ENCODE measurements at regions not wholly inside any gene's neighbourhood (a gene's known extent, or its start where the extent isn't known, plus 50 kb on each side); places are given as distances from the start of the nearest gene placed in this dataset.
A peak's percentile ranks its signal among the peaks of the same experiment; 100 is the strongest.

GRCh38 chr10:4357911-4358310, 468.1 kb upstream of the AKR1E2 start:
- Histone ChIP-seq H3K4me3 (no peak overlapping the region), H3K27ac (no peak overlapping the region), H2AFZ (no peak overlapping the region), H3K27me3 (ENCODE audit: insufficient read depth, low read depth) (no peaks in the 10 kb centered on the region), H3K4me2 (no peak overlapping the region), H3K79me2 (ENCODE audit: low read depth) (no peaks in the 10 kb centered on the region), H3F3A (ENCODE audit: insufficient read depth, low read depth) (peaks cover 14% of the 10 kb centered on the region; the same call in 1 of the 2 replicates), H3K9me2 (ENCODE audit: insufficient read depth) (no peaks in the 10 kb centered on the region), H3K4me1 (replicated peaks; ENCODE audit: insufficient read depth) (peaks cover 18% of the 10 kb centered on the region), H3K9me3 (ENCODE audit: insufficient read depth, low read depth) (no peaks in the 10 kb centered on the region), H3K36me3 (ENCODE audit: low read depth) (no peaks in the 10 kb centered on the region), H4K20me1 (ENCODE audit: insufficient read depth) (no peaks in the 10 kb centered on the region)
- BruUV-seq (replicated peaks), result no TSS peak
- ChIA-PET POLR2A (ENCODE audit: unreplicated experiment) (interaction anchor here (0.6 kb wide), 1 partner anchor 578 kb away, joined by 4 read pairs; no protein-coding TSS in a partner anchor), CTCF (interaction anchor here (0.6 kb wide), 1 partner anchor 575 kb away, joined by 3 read pairs; no protein-coding TSS in a partner anchor)
- no peak for DNase-seq
- intact Hi-C loops (cut with micrococcal nuclease; ENCODE audit: unreplicated experiment), result no loop called here
- TF ChIP-seq CTCF (conservative IDR thresholded peaks at IDR 0.05), result no peak
- no peak for TF ChIP-seq EZH2 (IDR thresholded peaks at IDR 0.05; ENCODE audit: low read depth)

- ChIA-PET POLR2A (ENCODE audit: unreplicated experiment) (interaction anchor here (0.6 kb wide), 1 partner anchor 570 kb away, joined by 4 read pairs; no protein-coding TSS in a partner anchor), CTCF (interaction anchor here (1.5 kb wide), 1 partner anchor 11 kb away, joined by 5 read pairs; no protein-coding TSS in a partner anchor)
- H3F3A ChIP-seq (ENCODE audit: insufficient read depth, low read depth), result peaks cover 14% of the 10 kb centered on the region; the same call in 1 of the 2 replicates
- intact Hi-C loops (cut with micrococcal nuclease; ENCODE audit: unreplicated experiment), result loop anchor here (1.0 to 2.0 kb wide), 2 partner anchors 115 to 307 kb away; no protein-coding TSS in a partner anchor
- H3K4me2 ChIP-seq, result peak overlapping the region; percentile 51; the same call in 1 of the 2 replicates
- H3K4me1 ChIP-seq (replicated peaks; ENCODE audit: insufficient read depth), result peaks cover 18% of the 10 kb centered on the region
- H3K27ac ChIP-seq, result peak overlapping the region; percentile 76; the same call in 1 of the 2 replicates
- no peaks in the 10 kb centered on the region for H3K79me2 ChIP-seq (ENCODE audit: low read depth)
- no peak overlapping the region for H2AFZ ChIP-seq
- no TSS peak for BruUV-seq (replicated peaks)
- H4K20me1 ChIP-seq (ENCODE audit: insufficient read depth), result no peaks in the 10 kb centered on the region
- H3K36me3 ChIP-seq (ENCODE audit: low read depth), result no peaks in the 10 kb centered on the region
- H3K27me3 ChIP-seq (ENCODE audit: insufficient read depth, low read depth), result no peaks in the 10 kb centered on the region
- no peaks in the 10 kb centered on the region for H3K9me3 ChIP-seq (ENCODE audit: insufficient read depth, low read depth)
- TF ChIP-seq EZH2 (IDR thresholded peaks at IDR 0.05; ENCODE audit: low read depth) (no peak), CTCF (conservative IDR thresholded peaks at IDR 0.05) (no peak)
- no peaks in the 10 kb centered on the region for H3K9me2 ChIP-seq (ENCODE audit: insufficient read depth)
- DNase-seq, result peak in 1 of 2 experiments; percentile 76
- H3K4me3 ChIP-seq, result no peak overlapping the region
Observed at GRCh38 chr10:4355350-4355749, 470.7 kb upstream of the AKR1E2 start.

GRCh38 chr10:4354382-4354812, 471.6 kb upstream of the AKR1E2 start:
- intact Hi-C loops (cut with micrococcal nuclease; ENCODE audit: unreplicated experiment), result loop anchor here (2.0 to 5.0 kb wide), 2 partner anchors 308 to 413 kb away; no protein-coding TSS in a partner anchor
- H3K4me1 ChIP-seq (replicated peaks; ENCODE audit: insufficient read depth), result peaks cover 18% of the 10 kb centered on the region

More at GRCh38 chr10:4354382-4354812, 471.6 kb upstream of the AKR1E2 start:
- no peaks in the 10 kb centered on the region for H4K20me1 ChIP-seq (ENCODE audit: insufficient read depth)
- no peaks in the 10 kb centered on the region for H3K9me2 ChIP-seq (ENCODE audit: insufficient read depth)
- H3K9me3 ChIP-seq (ENCODE audit: insufficient read depth, low read depth), result no peaks in the 10 kb centered on the region
- H2AFZ ChIP-seq, result peak overlapping the region; percentile 53; the same call in 1 of the 2 replicates
- no peaks in the 10 kb centered on the region for H3K27me3 ChIP-seq (ENCODE audit: insufficient read depth, low read depth)
- CTCF ChIA-PET, result interaction anchor here (1.5 kb wide), 1 partner anchor 10 kb away, joined by 5 read pairs; no protein-coding TSS in a partner anchor
- POLR2A ChIA-PET (ENCODE audit: unreplicated experiment), result interaction anchor here (0.6 to 1.0 kb wide), 6 partner anchors 10 to 1312 kb away, joined by 3 to 9 read pairs (median 6); partner anchors contain the start of gene KLF6
- peak; percentile 47 to 72 for DNase-seq
- H3K36me3 ChIP-seq (ENCODE audit: low read depth), result no peaks in the 10 kb centered on the region
- H3K4me3 ChIP-seq, result no peak overlapping the region
- H3F3A ChIP-seq (ENCODE audit: insufficient read depth, low read depth), result peaks cover 14% of the 10 kb centered on the region; the same call in 1 of the 2 replicates
- H3K79me2 ChIP-seq (ENCODE audit: low read depth), result no peaks in the 10 kb centered on the region
- no TSS peak for BruUV-seq (replicated peaks)
- H3K27ac ChIP-seq, result peak overlapping the region; percentile 76
- TF ChIP-seq EZH2 (IDR thresholded peaks at IDR 0.05; ENCODE audit: low read depth), result no peak
- no peak for TF ChIP-seq CTCF (conservative IDR thresholded peaks at IDR 0.05)
- peak overlapping the region; percentile 51 for H3K4me2 ChIP-seq
